Trophoblast cell (in vitro differentiated cells and primary cell): ENCODE measurements at regions not wholly inside any gene's neighbourhood (a gene's known extent, or its start where the extent isn't known, plus 50 kb on each side); places are given as distances from the start of the nearest gene placed in this dataset.

ENCODE experiments used
- DNase-seq, 2 donors: peaks; one replicate each; pipeline ENCODE4 v3.0.0-alpha.2; 2016
- H2AFZ ChIP-seq: 2 replicates; pipeline ENCODE4 v1.6.1; 2013; ENCODE audit warnings: low read length, moderate library complexity, mild to moderate bottlenecking; ENCODE audit not compliant: insufficient read depth, poor library complexity
- H2AK5ac ChIP-seq: 2 replicates; pipeline ENCODE4 v1.6.1; 2013; ENCODE audit warnings: mild to moderate bottlenecking, low read length
- H2BK120ac ChIP-seq: 2 replicates; pipeline ENCODE4 v1.6.1; 2013; ENCODE audit warnings: low read length, mild to moderate bottlenecking, moderate library complexity; ENCODE audit not compliant: insufficient read depth, poor library complexity
- H2BK12ac ChIP-seq: 2 replicates; pipeline ENCODE4 v1.6.1; 2013; ENCODE audit warnings: mild to moderate bottlenecking, low read length, moderate library complexity
- H2BK5ac ChIP-seq: 2 replicates; pipeline ENCODE4 v1.6.1; 2013; ENCODE audit warnings: low read length, low read depth, moderate library complexity, mild to moderate bottlenecking; ENCODE audit not compliant: poor library complexity
- H3K14ac ChIP-seq: 2 replicates; pipeline ENCODE4 v1.6.1; 2013; ENCODE audit warnings: mild to moderate bottlenecking, low read length
- H3K18ac ChIP-seq: 2 replicates; pipeline ENCODE4 v1.6.1; 2013; ENCODE audit warnings: mild to moderate bottlenecking, low read length
- H3K23ac ChIP-seq: 2 replicates; pipeline ENCODE4 v1.6.1; 2013; ENCODE audit warnings: low read length
- H3K27ac ChIP-seq: 2 replicates; pipeline ENCODE4 v1.5.1; 2013; ENCODE audit warnings: low read depth, mild to moderate bottlenecking, inconsistent platforms, low read length, moderate library complexity
- H3K27me3 ChIP-seq: 2 replicates; pipeline ENCODE4 v1.6.1; 2013; ENCODE audit warnings: inconsistent platforms, mild to moderate bottlenecking, low read length, moderate library complexity; ENCODE audit not compliant: insufficient read depth
- H3K36me3 ChIP-seq, 2 experiments: 1 replicate in 1 of 2; 2 replicates in 1 of 2; pipeline ENCODE4 v1.6.1; 2013; ENCODE audit warnings: low read length in 2 of 2, mild to moderate bottlenecking in 2 of 2, moderate library complexity in 1 of 2; ENCODE audit not compliant: insufficient read depth in 2 of 2, control insufficient read depth in 1 of 2
- H3K4ac ChIP-seq: 2 replicates; pipeline ENCODE4 v1.6.1; 2013; ENCODE audit warnings: low read depth, mild to moderate bottlenecking, low read length, moderate library complexity
- H3K4me1 ChIP-seq, 2 experiments: 1 replicate in 1 of 2; 2 replicates in 1 of 2; pipeline ENCODE4 v1.6.1; 2013; ENCODE audit warnings: low read length in 2 of 2, mild to moderate bottlenecking in 2 of 2, moderate library complexity in 1 of 2; ENCODE audit not compliant: insufficient read depth in 2 of 2, control insufficient read depth in 1 of 2
- H3K4me2 ChIP-seq: 2 replicates; pipeline ENCODE4 v1.6.1; 2013; ENCODE audit warnings: inconsistent platforms, mild to moderate bottlenecking, low read length, moderate library complexity
- H3K4me3 ChIP-seq: 2 replicates; pipeline ENCODE4 v1.5.1; 2013; ENCODE audit warnings: mild to moderate bottlenecking, low read depth, low read length, inconsistent platforms
- H3K79me1 ChIP-seq: one replicate; pipeline ENCODE4 v1.6.1; 2013; ENCODE audit warnings: low read length
- H3K79me2 ChIP-seq: 2 replicates; pipeline ENCODE4 v1.6.1; 2013; ENCODE audit warnings: low read length, mild to moderate bottlenecking; ENCODE audit not compliant: control insufficient read depth, insufficient read depth, poor library complexity
- H3K9ac ChIP-seq: 2 replicates; pipeline ENCODE4 v1.6.1; 2013; ENCODE audit warnings: mild to moderate bottlenecking, low read length
- H3K9me3 ChIP-seq: 2 replicates; pipeline ENCODE4 v1.6.1; 2013; ENCODE audit warnings: low read depth, mild to moderate bottlenecking, control low read depth, inconsistent platforms, low read length; ENCODE audit not compliant: insufficient read depth
- H4K12ac ChIP-seq: 2 replicates; pipeline ENCODE4 v1.6.1; 2013; ENCODE audit warnings: low read depth, mild to moderate bottlenecking, low read length, moderate library complexity
- H4K8ac ChIP-seq: 2 replicates; pipeline ENCODE4 v1.6.1; 2013; ENCODE audit warnings: low read depth, mild to moderate bottlenecking, low read length, moderate library complexity
- H4K91ac ChIP-seq: one replicate; pipeline ENCODE4 v1.6.1; 2013; ENCODE audit warnings: low read depth, mild to moderate bottlenecking, low read length, moderate library complexity
- WGBS: extraction: QIAGEN DNeasy Blood & Tissue Kit; methylation state at CpG from one replicate; pipeline ENCODE4 v1.1.7; 2013; ENCODE audit warnings: missing lambda C conversion rate; ENCODE audit not compliant: insufficient read length, insufficient coverage; ENCODE audit errors: extremely low coverage; 5-methylcytosine and 5-hydroxymethylcytosine counted together

- H3K4me1 ChIP-seq = peaks cover 11 to 15% of the 10 kb centered on the region in 2 experiments
- H2AFZ ChIP-seq = no peak overlapping the region
- no peak overlapping the region for H4K8ac ChIP-seq
- H3K27ac ChIP-seq = no peak overlapping the region
- H3K27me3 ChIP-seq = no peaks in the 10 kb centered on the region
- H3K4me3 ChIP-seq = no peak overlapping the region
- H3K4me2 ChIP-seq = no peak overlapping the region
- H4K12ac ChIP-seq = no peak overlapping the region
- H3K79me2 ChIP-seq = no peaks in the 10 kb centered on the region
- no peak overlapping the region for H3K18ac ChIP-seq
- H3K9me3 ChIP-seq = no peaks in the 10 kb centered on the region
- DNase-seq = no peak
- no peak overlapping the region for H2BK12ac ChIP-seq
- H3K23ac ChIP-seq = no peak overlapping the region
- H3K9ac ChIP-seq = no peak overlapping the region
- peaks cover 2% of the 10 kb centered on the region for H3K79me1 ChIP-seq
- no peak overlapping the region for H2AK5ac ChIP-seq
- no peak overlapping the region for H2BK120ac ChIP-seq
- H3K14ac ChIP-seq = no peak overlapping the region
- H4K91ac ChIP-seq = no peak overlapping the region
- no CpG with 5 or more reads among the region's 5 CpGs for WGBS
- H3K36me3 ChIP-seq = no peaks in the 10 kb centered on the region
- H3K4ac ChIP-seq = no peak overlapping the region
- no peak overlapping the region for H2BK5ac ChIP-seq
Observed at GRCh38 chr2:37781028-37781427, 109.6 kb upstream of the CDC42EP3 start.

- H3K14ac ChIP-seq = no peak overlapping the region
- no peak overlapping the region for H2AK5ac ChIP-seq
- no peak overlapping the region for H4K91ac ChIP-seq
- H2BK120ac ChIP-seq = no peak overlapping the region
- no peak overlapping the region for H3K23ac ChIP-seq
- DNase-seq = no peak
- H3K4ac ChIP-seq = no peak overlapping the region
- H2AFZ ChIP-seq = no peak overlapping the region
- no peaks in the 10 kb centered on the region for H3K79me1 ChIP-seq
- H3K79me2 ChIP-seq = no peaks in the 10 kb centered on the region
- H3K4me3 ChIP-seq = no peak overlapping the region
- no peaks in the 10 kb centered on the region for H3K9me3 ChIP-seq
- H3K36me3 ChIP-seq = no peaks in the 10 kb centered on the region
- no peak overlapping the region for H3K27ac ChIP-seq
- H3K4me2 ChIP-seq = no peak overlapping the region
- peaks cover 3 to 8% of the 10 kb centered on the region in 2 experiments for H3K4me1 ChIP-seq
- no CpG with 5 or more reads among the region's 8 CpGs for WGBS
- H3K18ac ChIP-seq = no peak overlapping the region
- no peak overlapping the region for H4K8ac ChIP-seq
- no peak overlapping the region for H2BK12ac ChIP-seq
- no peak overlapping the region for H3K9ac ChIP-seq
- H2BK5ac ChIP-seq = no peak overlapping the region
- no peak overlapping the region for H4K12ac ChIP-seq
- H3K27me3 ChIP-seq = no peaks in the 10 kb centered on the region
Observed at GRCh38 chr2:37782155-37782673, 110.8 kb upstream of the CDC42EP3 start.

DNA sequence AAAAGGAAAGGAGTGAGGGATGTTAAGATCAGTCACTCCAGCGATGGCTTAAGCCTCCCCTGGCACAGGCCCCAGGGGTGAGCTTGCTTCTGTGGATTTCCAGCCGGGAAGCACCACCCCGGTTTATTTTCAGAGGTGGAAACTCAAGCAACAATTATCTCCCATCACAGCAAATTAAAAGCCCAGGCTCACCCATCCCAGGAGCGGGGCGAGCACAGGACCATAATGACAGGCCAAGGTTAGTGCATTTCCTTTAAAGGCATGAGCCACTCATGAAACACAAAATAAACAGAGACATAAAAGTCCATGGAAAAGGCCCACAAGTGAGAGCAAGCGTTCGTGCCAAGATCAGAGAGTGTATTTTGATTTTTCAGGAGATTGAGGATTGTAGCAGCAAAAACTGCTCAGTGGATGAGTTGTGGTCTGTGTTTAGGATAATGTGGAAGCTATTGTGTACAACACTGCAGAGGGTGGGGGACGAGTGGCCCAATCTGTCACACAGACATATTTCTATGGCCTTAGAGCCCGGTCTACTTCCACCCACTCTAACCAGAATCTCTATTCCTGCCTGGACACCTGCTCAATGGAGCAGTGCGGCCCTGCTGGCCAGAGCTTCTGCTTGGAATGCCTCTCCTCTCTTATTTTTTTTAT is 111.4 kb upstream of the CDC42EP3 start:
- Histone ChIP-seq H2BK5ac (no peak overlapping the region), H3K27me3 (no peaks in the 10 kb centered on the region), H3K18ac (no peak overlapping the region), H3K4me3 (no peak overlapping the region), H4K12ac (no peak overlapping the region), H3K27ac (no peak overlapping the region), H4K91ac (no peak overlapping the region), H2BK12ac (no peak overlapping the region), H2AK5ac (no peak overlapping the region), H3K4me1 (peaks cover 3 to 8% of the 10 kb centered on the region in 2 experiments), H4K8ac (no peak overlapping the region), H3K4me2 (no peak overlapping the region), H2BK120ac (no peak overlapping the region), H3K9me3 (no peaks in the 10 kb centered on the region), H3K79me2 (no peaks in the 10 kb centered on the region), H3K9ac (no peak overlapping the region), H2AFZ (no peak overlapping the region), H3K23ac (no peak overlapping the region), H3K79me1 (no peaks in the 10 kb centered on the region), H3K4ac (no peak overlapping the region), H3K14ac (no peak overlapping the region), H3K36me3 (no peaks in the 10 kb centered on the region)
- DNase-seq = no peak
- WGBS = no CpG with 5 or more reads among the region's 10 CpGs

- DNase-seq = no peak
- no peak overlapping the region for H3K14ac ChIP-seq
- no peaks in the 10 kb centered on the region for H3K9me3 ChIP-seq
Observed at GRCh38 chr2:37783545-37783944, 112.1 kb upstream of the CDC42EP3 start.

More at GRCh38 chr2:37783545-37783944, 112.1 kb upstream of the CDC42EP3 start:
- no peaks in the 10 kb centered on the region for H3K79me2 ChIP-seq
- no peak overlapping the region for H3K4me2 ChIP-seq
- no peak overlapping the region for H3K27ac ChIP-seq
- no peaks in the 10 kb centered on the region for H3K27me3 ChIP-seq
- peaks cover 3 to 8% of the 10 kb centered on the region in 2 experiments for H3K4me1 ChIP-seq
- no peaks in the 10 kb centered on the region for H3K36me3 ChIP-seq
- no peak overlapping the region for H4K8ac ChIP-seq
- H2AFZ ChIP-seq = no peak overlapping the region
- no peak overlapping the region for H4K12ac ChIP-seq
- H2AK5ac ChIP-seq = no peak overlapping the region
- no peak overlapping the region for H2BK5ac ChIP-seq
- no peak overlapping the region for H3K18ac ChIP-seq
- no peak overlapping the region for H3K4ac ChIP-seq
- no peak overlapping the region for H3K4me3 ChIP-seq
- no peak overlapping the region for H3K23ac ChIP-seq
- no peak overlapping the region for H3K9ac ChIP-seq
- no CpG with 5 or more reads among the region's 4 CpGs for WGBS
- no peaks in the 10 kb centered on the region for H3K79me1 ChIP-seq
- no peak overlapping the region for H4K91ac ChIP-seq
- H2BK120ac ChIP-seq = no peak overlapping the region
- H2BK12ac ChIP-seq = no peak overlapping the region
